Osteocyte (in vitro differentiated cells): ENCODE measurements at regions not wholly inside any gene's neighbourhood (a gene's known extent, or its start where the extent isn't known, plus 50 kb on each side); places are given as distances from the start of the nearest gene placed in this dataset.
"Not testable (repeated sequence)": the region's sequence is repeated elsewhere in the genome, so short reads cannot be mapped to it uniquely, and the experiment has no call there.

Experiments used
- DNase-seq: peaks from one replicate; pipeline ENCODE4 v3.0.0; 2021; ENCODE audit warnings: mixed read lengths; ENCODE audit not compliant: unreplicated experiment; ENCODE audit errors: extremely low spot score
- H3K27ac Mint-ChIP-seq: one replicate; pipeline ENCODE4 v1.8.0; 2021; ENCODE audit warnings: mild to moderate bottlenecking, mixed read lengths; ENCODE audit not compliant: unreplicated experiment
- H3K27me3 Mint-ChIP-seq: one replicate; pipeline ENCODE4 v1.8.0; 2021; ENCODE audit warnings: mixed read lengths; ENCODE audit not compliant: unreplicated experiment
- H3K36me3 Mint-ChIP-seq: one replicate; pipeline ENCODE4 v1.8.0; 2021; ENCODE audit warnings: mixed read lengths; ENCODE audit not compliant: unreplicated experiment
- H3K4me1 Mint-ChIP-seq: one replicate; pipeline ENCODE4 v1.8.0; 2021; ENCODE audit warnings: mixed read lengths; ENCODE audit not compliant: unreplicated experiment
- H3K4me3 Mint-ChIP-seq: one replicate; pipeline ENCODE4 v1.8.0; 2021; ENCODE audit warnings: mild to moderate bottlenecking, moderate library complexity, mixed read lengths; ENCODE audit not compliant: unreplicated experiment
- H3K9me3 Mint-ChIP-seq: one replicate; pipeline ENCODE4 v1.8.0; 2021; ENCODE audit warnings: mixed read lengths; ENCODE audit not compliant: unreplicated experiment
- TF ChIP-seq, protein P1 (sequence below): fragments of 200-600 bp; sonication (generic); IDR thresholded peaks from 2 replicates; pipeline ENCODE4 v1.5.0; 2021; ENCODE audit warnings: antibody characterized with exemption, mild to moderate bottlenecking, moderate library complexity

DNA sequence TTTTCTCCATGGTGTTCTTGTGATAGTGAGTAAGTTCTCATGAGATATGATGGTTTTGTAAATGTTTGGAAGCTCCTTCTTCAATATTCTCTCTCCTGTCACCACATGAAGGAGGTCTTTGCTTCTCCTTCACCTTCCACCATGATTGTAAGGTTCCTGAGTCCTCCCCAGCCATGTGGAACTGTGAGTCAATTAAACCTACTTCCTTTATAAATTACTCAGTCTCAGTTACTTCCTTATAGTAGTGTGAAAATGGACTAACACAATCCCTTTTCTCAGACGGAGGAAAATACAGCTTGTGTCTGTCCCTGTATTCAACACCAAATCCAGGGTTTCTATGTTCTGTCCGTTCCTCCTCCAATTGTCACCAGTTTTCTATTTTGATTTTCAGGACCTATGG is 181.0 kb downstream of the ALDH8A1 start:
- Mint-ChIP-seq H3K4me3 (no peak overlapping the region), H3K9me3 (peaks cover 5% of the 10 kb centered on the region), H3K4me1 (peaks cover 4% of the 10 kb centered on the region), H3K36me3 (no peaks in the 10 kb centered on the region), H3K27ac (no peak overlapping the region), H3K27me3 (no peaks in the 10 kb centered on the region)
- no peak for DNase-seq
- TF ChIP-seq, protein P1, sequence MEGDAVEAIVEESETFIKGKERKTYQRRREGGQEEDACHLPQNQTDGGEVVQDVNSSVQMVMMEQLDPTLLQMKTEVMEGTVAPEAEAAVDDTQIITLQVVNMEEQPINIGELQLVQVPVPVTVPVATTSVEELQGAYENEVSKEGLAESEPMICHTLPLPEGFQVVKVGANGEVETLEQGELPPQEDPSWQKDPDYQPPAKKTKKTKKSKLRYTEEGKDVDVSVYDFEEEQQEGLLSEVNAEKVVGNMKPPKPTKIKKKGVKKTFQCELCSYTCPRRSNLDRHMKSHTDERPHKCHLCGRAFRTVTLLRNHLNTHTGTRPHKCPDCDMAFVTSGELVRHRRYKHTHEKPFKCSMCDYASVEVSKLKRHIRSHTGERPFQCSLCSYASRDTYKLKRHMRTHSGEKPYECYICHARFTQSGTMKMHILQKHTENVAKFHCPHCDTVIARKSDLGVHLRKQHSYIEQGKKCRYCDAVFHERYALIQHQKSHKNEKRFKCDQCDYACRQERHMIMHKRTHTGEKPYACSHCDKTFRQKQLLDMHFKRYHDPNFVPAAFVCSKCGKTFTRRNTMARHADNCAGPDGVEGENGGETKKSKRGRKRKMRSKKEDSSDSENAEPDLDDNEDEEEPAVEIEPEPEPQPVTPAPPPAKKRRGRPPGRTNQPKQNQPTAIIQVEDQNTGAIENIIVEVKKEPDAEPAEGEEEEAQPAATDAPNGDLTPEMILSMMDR = no peak

DNA sequence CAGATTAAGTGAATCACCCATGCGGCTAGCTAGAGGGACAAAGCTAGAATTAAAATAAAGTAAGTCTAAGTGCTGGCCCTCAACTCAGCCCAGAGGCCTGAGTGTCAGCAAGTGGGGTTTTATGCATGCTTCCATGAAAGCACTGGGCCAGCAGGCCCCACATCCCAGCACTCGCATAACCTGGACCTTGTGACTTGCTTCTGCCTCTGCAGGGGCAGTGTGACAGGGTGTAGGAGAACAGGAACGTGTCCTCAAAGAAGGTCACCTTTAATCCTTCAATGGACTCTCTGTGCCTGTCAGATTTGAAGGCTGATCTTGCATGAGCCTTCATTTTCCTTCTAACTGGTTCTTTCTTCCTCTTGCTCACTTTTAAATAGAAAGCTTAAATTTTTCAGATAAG is 183.4 kb downstream of the ALDH8A1 start:
- TF ChIP-seq, protein P1 = no peak
- H3K36me3 Mint-ChIP-seq = no peaks in the 10 kb centered on the region
- H3K9me3 Mint-ChIP-seq = peaks cover 6% of the 10 kb centered on the region
- H3K27me3 Mint-ChIP-seq = no peaks in the 10 kb centered on the region
- peaks cover 12% of the 10 kb centered on the region for H3K4me1 Mint-ChIP-seq
- no peak overlapping the region for H3K27ac Mint-ChIP-seq
- H3K4me3 Mint-ChIP-seq = no peak overlapping the region
- no peak for DNase-seq

DNA sequence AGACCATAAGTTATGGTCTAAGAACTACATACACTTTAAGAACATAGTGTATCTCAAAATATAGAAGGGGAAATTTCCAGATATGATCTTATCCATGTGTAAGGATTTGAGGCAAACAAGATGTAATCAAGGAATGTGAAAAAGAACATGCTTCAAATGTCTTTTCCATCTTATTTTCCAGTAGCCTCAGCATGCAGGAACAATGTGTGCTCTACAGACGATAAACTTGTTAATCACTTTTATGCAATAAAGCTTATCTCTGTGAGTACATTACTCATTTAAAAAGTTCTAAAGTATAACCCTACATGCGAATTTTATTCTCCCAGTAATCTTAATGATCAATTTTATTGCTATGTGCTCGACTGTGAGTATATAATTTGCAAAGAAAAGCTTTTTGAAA is 185.2 kb downstream of the ALDH8A1 start:
- DNase-seq = no peak
- Mint-ChIP-seq H3K4me1 (peaks cover 13% of the 10 kb centered on the region), H3K27ac (no peak overlapping the region), H3K27me3 (no peaks in the 10 kb centered on the region), H3K9me3 (peaks cover 6% of the 10 kb centered on the region), H3K36me3 (no peaks in the 10 kb centered on the region), H3K4me3 (no peak overlapping the region)
- TF ChIP-seq, protein P1 = no peak

DNA sequence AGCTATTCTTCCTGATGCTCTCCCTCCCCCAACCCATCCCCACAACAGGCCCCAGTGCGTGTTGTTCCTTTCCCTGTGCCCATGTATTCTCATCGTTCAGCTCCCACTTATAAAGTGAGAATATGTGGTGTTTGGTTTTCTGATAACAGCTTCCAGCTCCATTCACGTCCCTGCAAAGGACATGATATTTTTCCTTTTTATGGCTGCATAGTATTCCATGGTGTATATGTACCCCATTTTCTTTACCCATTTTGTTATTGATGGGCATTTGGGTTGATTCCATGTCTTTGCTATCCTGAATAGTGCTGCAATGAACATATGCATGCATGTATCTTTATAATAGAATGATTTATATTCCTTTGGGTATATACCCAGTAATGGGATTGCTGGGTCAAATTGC is 186.3 kb downstream of the ALDH8A1 start:
- H3K9me3 Mint-ChIP-seq, H3K27ac Mint-ChIP-seq, H3K36me3 Mint-ChIP-seq, DNase-seq, H3K27me3 Mint-ChIP-seq, H3K4me3 Mint-ChIP-seq: not testable (repeated sequence)
- H3K4me1 Mint-ChIP-seq = peaks cover 13% of the 10 kb centered on the region

DNA sequence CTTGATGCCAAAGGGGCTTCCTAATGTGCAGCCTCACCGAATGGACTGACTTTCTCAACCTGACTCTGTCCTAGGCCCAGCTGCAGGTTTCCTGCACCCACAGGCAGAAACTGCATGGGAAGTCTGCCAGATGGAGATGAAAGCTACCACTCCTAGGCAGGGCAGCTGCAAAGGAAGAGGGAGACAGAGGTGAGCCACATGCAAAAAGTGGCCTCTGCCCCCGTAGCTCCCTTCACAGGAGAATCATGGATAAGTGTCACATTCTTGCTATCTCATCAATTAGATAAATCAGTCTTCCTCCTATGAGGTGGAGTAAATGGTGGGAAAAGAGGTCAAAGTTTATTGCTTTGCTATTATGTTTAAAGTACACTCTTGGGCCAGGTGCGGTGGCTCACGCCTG is 191.3 kb downstream of the ALDH8A1 start:
- Mint-ChIP-seq H3K27me3 (no peaks in the 10 kb centered on the region), H3K9me3 (no peaks in the 10 kb centered on the region), H3K4me1 (peaks cover 12% of the 10 kb centered on the region), H3K36me3 (no peaks in the 10 kb centered on the region), H3K27ac (no peak overlapping the region), H3K4me3 (no peak overlapping the region)
- TF ChIP-seq, protein P1 = no peak
- DNase-seq = no peak

DNA sequence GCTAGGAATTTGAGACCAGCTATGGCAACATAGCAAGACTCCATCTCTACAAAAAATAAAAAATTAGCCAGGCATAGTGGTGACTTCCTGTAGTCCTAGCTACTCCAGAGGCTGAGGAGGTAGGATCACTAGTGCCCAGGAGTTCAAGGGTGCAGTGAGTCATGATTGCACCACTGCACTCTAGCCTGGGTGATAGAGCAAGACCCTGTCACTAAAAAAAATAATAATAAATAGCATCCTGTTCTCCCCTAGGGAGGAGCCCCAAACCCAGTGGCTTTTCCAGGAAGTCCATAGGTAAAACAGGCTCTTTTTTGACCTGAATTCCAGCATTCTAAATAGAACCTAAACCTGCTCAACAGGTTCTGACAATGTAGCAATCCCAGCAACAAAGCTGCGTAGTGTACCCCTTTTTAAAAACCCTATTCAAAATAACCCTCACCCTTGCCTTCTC is 192.0 kb downstream of the ALDH8A1 start:
- Mint-ChIP-seq H3K27me3 (no peaks in the 10 kb centered on the region), H3K9me3 (no peaks in the 10 kb centered on the region), H3K4me3 (no peak overlapping the region), H3K36me3 (no peaks in the 10 kb centered on the region), H3K27ac (no peak overlapping the region), H3K4me1 (peaks cover 10% of the 10 kb centered on the region)
- DNase-seq = no peak
- TF ChIP-seq, protein P1 = no peak
